GM12873 (cell line): ENCODE measurements at regions not wholly inside any gene's neighbourhood (a gene's known extent, or its start where the extent isn't known, plus 50 kb on each side); places are given as distances from the start of the nearest gene placed in this dataset.

ENCODE experiments used
- CTCF ChIP-seq: IDR thresholded peaks from 2 replicates; pipeline ENCODE4 v1.5.1; 2012; ENCODE audit warnings: low read depth, mild to moderate bottlenecking, moderate library complexity, low read length, control low read depth; ENCODE audit not compliant: insufficient read depth; ENCODE audit errors: missing control alignments

- no peak for TF ChIP-seq CTCF
Observed at GRCh38 chr4:124529131-124529530, 183.4 kb downstream of the ANKRD50 start.

DNA sequence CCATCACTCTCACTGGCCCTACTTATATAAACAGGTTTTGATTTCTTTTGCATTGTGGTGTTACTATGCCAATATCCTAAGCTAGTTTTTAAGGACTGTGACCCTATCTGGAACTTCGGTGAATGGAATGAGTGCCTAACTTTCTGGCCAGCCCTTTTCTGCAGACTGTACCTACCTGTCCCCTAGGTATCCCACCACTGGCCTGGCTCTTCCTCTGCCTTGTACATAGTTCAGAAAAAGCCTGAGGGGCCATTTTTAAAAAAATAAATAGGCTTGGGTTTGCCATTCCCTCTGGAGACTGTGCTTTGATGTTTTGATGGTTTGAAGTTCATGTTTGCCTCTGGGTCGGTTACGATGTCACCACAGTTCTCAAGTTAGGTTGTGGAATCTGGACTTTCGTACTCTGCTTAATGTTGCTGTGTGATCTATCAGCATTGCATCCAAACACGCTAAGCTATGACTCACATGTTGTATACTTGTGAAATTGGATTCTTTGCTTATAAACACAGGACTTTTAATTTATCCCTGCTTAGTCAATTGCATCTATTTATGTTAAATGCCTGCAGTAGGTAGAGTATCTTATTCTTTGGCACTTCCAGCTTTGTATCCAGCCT is 182.0 kb downstream of the ANKRD50 start:
- TF ChIP-seq CTCF, result no peak

- TF ChIP-seq CTCF, result no peak
Observed at GRCh38 chr4:124534131-124534530, 178.4 kb downstream of the ANKRD50 start.

DNA sequence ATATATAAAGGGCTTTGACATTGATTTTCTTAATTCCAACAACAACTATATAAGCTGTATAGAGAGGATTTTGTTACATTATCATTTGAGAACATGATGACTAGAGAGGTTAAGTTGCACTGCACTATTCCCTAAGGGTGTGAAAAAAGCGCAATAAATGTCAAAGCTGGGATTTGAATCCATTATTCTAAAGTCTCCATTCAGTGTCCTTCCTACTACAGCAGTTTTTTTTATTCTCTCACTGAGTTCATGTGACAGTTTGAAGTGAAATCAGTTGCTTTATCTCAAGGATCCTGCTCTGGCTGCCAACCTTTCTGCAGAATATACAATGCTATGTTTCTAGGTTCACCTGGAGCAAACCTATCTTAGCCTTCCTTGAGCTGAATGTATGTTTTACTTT is 177.5 kb downstream of the ANKRD50 start:
- TF ChIP-seq CTCF, result no peak

DNA sequence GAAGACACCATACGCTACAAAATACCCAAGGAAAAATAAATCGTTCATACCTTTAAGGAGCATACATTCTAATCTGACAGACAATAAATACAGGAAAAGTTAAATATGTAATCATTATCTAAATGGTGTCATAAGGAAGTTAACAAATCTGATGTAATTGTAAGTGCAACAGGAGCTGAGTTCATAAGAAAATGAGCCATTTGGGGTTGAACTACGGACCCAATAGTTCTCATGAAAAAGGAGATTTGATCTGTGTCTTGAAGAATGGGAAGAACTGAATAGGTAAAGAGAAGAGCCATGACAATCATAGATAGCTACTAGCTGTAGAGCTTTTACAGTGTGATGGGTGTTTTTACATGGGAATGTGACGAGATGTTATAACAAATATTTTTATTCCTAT is 175.6 kb downstream of the ANKRD50 start:
- TF ChIP-seq CTCF, result no peak

DNA sequence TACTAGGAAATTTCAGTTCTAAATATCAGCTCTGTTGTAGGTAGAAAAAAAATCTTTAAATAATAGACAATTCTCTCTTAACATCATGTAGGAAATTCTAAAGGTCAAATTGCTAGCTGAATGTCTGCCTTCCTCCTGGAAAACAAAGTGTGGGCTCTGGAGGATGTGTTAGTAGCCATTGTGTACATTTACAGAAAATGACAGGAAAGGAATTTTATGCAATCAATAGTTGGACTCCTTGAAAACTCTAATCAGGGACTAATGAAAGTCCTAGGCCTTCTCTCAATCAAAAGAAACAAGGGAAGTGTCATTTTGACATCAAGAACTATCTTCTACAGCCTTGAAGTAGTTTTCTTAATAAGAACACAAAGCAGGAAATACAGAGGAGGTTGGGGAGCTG is 174.6 kb downstream of the ANKRD50 start:
- TF ChIP-seq CTCF, result no peak

- no peak for TF ChIP-seq CTCF
Observed at GRCh38 chr4:124540014-124540413, 172.5 kb downstream of the ANKRD50 start.
